Stromal cell of bone marrow (primary cell): ENCODE measurements at regions not wholly inside any gene's neighbourhood (a gene's known extent, or its start where the extent isn't known, plus 50 kb on each side); places are given as distances from the start of the nearest gene placed in this dataset.

Experiments used
- DNase-seq: peaks from one replicate; pipeline ENCODE4 v3.0.0-alpha.2; 2012; ENCODE audit warnings: low read depth

DNA sequence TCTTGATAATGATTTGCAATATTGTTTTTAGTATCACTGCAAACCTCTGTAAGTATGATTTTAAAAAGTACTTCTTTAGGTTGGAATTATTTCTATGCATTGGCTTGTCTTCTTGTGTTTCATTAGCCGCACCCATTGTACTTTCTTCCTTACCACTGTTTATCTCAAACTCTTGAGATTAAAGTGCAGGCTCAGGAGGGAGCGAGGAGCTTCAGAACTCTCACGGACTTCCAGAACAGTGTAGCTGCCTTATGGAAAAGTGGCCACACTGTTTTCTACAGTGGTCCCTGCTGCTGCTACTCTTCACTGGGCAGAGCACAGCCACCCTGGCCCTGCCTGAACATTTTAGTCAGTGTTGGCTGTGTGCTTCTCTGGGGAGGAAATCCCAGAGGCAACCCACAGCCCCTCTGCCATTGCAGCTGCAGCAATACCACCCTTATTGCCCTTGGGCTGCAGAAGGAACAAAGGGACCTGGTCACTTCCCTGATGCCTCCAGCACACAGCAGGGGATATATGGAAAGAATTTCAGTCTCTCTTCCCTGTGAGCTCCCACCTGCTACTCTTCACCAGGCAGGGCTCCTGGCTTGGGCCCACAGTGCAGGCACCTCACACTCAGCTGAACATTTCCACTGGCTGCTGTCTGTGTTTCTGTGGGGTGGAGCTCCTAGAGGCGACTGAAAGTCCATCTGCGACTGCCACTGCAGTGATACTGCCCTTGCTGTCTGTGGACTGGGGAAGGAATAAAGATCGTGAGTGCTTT, 91.7 kb upstream of the MAP3K4 start:
- no peak for DNase-seq

DNA sequence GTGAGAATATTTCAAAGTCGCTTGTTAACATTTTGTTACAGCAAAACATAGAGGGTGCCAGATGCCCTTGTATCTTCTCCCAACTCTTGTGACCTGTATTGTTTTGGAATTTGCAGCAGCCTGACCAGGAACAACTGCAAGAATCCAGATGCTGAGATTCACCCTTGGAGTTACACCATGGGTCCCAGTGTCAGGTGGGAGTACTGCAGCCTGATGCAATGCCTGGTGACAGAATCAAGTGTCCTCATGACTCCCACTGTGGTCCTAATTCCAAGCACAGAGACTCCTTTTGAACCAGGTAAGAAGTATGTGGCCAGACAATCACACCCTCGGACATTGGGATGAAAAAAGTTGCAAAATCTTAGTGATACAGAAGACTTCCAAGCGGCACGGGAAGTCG, 79.6 kb upstream of the MAP3K4 start:
- DNase-seq = no peak

DNA sequence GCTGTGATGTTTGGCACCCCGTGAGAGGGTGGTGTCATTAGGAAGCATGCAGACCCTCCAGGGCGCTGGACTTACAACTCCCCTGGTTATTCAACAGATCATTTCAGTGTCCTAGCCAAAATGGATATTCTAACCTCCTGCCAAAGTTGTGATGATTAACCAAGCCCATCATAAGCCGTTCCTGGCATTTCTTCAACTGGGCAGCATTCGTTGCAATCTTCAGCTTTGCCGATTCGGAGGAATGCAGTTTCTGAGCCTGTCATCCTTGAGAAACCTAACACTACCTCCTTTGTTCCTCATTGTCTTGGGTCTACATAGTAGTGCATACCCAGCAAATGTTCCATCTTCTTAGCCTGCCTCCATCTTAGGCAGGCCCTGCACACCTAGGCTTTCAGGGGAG, 79.2 kb upstream of the MAP3K4 start:
- DNase-seq = no peak

DNA sequence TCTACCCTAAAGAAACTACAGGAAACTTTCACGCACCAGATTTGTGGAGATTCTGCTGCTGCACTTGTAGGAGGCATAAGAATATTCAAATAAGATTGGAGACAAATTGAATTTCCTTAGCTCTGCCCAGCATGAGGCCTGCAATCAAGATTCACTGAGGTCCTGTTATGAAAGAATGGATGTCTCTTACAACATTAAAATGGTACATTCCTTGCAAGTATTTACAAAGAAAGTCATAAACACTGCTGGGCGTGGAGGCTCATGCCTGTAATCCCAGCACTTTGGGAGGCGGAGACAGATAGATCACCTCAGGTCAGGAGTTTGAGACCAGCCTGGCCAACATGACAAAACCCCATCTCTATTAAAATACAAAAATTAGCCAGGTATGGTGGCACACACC, 74.0 kb upstream of the MAP3K4 start:
- DNase-seq = no peak

DNA sequence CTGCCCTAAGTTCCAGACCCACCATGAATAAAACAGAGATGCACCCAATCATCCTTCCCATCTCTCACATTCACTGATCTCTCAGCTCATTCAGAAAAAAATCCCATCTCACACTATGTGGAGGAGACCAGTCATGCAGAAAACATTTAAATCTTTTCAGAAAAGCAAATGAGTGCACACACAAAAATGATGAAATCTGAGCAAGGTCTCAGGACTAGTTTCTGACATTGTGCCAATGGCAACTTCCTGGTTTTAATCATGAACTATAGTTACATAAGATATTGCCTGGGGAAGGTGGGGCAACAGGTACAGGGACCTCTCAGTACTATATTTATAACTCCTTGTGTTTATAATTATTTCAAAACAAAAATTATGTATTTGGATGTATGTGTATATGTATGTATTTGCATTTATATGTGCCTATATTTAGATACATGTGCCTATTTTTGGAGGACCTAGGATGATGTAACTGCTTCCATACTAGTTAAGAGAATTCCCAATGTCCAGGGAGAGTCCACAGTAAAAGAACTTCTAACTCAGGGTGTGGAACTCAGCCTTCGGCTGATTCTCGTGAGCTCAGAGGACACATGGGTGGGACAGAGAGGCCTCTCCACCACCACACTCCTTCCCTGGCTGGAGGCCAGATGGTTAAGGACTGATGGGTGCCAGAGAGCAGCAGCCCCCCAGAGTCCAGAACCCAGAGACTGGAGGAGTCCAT, 71.7 kb upstream of the MAP3K4 start:
- DNase-seq = peak; percentile 74

DNA sequence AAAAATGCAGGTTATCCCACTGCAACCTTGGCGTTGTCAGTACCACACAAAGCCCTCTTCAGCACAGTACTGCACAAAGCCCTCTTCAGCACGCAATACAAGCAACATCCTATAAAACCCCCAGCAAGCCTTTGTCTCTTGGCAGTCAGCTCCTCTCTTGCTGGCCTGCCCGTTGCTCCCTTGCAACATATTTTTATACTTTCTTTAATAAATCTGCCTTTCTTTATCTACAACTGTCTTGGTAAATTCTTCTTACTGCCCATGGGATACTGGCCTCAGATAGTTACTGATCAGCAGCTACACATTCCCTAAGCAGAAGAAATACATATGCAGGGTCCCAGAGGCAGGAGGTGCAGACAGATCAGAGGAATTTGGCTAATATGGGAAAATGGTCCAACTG, 70.5 kb upstream of the MAP3K4 start:
- DNase-seq = no peak

DNA sequence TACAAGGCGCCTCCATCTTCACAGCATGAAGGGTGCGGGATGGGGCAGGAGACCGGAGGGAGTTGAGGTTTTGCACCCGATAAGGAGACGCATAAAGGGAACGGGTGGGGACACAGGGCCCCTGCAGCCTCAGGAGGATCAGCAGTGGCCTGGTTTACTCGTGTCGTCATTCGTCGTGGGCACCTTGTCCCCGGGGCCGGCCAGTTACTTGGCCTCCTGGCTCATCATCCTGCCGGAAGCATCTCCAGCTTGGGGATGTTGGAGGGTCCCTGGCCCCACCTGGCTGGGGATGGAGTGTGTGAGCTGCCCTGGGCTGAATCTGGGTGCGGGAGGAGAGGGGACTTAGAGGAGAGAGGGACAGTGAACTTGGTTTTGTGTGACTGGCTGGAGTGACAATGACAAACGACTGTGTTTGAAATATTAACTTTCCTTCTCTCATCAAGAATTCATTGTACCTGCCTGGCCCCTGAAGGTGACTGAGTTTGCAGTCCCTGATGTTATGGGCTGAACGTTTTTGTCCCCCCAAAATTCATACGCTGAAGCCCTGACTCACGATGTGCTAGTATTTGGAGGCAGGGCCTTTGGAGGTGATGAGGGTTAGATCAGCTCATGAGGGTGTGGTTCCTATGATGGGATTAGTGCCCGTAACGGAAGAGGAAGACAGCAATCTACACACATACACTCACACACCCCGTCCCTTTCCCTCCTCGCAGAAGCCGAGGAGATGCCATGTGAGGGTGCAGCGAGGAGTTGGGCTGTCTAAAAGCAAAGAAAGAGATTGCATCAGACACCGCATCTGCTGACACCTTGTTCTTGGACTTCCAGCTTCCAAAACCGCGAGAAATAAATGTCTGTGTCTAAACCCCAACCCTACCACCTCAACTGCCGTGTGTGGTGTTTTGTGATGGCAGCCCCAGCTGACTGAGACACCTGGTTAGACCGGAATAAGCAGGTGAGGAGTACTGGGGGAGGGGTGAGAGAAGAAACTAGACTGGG, 65.0 kb upstream of the MAP3K4 start:
- no peak for DNase-seq

DNA sequence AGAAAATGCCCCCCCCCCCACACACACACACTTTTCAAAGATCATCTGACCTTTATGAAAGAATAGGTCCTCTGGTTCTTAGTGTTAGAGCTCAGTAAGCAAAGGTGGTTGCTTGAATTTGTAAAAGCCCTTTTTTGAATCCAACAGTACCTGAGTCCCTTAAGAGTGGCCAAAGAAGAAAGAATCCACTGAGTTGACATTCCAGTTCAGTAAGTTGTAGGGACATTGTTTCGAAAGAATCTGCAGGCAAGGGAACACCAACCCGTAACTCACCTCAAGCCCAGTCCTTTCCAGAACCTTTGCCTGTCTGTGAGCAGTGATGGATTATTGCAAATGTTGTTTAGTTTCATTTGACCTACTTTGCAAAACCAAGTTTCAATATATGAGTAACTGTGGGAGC, 64.2 kb upstream of the MAP3K4 start:
- DNase-seq = no peak

DNA sequence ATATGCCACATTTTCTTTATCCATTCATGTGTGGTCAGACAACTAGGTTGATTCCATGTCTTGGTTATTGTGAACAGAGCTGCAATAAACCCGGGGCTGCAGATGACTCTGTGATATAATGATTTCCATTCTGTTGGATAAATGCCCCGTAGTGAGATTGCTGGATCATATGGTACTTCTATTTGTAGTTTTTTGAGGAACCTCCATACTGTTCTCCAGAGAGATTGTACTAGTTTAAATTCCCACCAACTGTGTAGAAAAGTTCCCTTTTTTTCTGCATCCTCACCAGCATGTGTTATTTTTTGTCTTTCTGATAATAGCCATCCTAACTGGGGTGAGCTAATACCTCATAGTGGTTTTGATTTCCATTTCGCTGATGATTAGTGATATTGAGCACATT, 62.2 kb upstream of the MAP3K4 start:
- DNase-seq = no peak

DNA sequence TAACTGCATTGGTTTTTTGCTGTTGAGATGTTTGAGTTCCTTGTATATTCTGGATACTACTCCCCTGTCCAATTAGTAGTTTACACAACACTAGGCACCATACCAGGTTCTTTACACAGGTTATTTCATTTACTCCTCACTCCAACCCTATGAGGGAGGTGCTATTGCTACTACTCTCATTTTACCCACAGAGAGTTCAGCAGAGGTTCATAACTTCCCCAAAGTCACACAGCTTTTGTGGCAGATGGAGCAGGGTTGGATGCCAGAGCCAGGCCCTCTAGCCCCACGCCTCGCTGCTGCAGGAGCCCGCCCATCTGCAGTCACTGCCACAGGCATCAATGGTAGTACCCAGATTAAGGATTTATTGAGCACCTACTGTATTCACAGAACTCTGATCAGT, 61.7 kb upstream of the MAP3K4 start:
- no peak for DNase-seq

DNA sequence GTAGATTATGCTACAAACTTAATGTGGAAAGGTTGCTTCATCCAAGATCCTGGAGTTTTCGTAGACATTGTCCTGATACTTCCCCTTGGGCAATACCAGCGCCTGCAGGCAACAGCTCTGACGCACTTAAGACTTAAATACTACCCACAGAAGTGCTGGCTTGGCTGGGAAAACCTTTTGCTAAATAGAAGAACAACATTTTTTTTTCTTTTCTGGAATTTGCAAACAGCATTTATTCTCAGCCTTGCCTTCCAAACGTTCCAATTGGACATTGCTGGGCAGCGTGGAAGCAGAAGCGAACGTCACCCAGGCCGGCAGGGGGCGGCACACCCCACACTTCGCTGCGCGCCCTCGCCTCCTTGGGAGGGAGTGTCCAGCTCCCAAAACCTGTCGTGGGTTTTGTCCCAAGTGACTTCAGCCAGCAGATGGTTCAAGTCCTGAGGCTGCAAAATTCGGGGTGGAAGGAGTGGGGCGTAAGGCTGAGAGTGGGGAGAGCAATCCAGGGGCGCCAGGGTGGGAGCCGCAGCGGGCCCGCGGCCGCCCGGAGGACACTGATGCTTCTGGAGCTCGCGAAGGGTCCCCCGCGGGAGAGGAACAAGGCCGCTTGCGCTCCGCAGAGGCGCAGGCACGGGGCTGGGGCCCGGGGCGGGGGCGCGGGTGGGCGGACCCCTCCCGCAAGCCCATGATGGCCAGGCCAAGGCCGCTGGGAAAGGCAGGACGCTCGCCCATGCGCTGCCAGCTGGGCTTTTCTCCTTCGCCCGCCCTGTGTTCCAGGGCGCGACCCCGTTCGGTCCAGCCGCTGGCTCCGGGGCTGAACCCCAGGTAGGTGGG, 60.8 kb upstream of the MAP3K4 start:
- peak; percentile 57 for DNase-seq

DNA sequence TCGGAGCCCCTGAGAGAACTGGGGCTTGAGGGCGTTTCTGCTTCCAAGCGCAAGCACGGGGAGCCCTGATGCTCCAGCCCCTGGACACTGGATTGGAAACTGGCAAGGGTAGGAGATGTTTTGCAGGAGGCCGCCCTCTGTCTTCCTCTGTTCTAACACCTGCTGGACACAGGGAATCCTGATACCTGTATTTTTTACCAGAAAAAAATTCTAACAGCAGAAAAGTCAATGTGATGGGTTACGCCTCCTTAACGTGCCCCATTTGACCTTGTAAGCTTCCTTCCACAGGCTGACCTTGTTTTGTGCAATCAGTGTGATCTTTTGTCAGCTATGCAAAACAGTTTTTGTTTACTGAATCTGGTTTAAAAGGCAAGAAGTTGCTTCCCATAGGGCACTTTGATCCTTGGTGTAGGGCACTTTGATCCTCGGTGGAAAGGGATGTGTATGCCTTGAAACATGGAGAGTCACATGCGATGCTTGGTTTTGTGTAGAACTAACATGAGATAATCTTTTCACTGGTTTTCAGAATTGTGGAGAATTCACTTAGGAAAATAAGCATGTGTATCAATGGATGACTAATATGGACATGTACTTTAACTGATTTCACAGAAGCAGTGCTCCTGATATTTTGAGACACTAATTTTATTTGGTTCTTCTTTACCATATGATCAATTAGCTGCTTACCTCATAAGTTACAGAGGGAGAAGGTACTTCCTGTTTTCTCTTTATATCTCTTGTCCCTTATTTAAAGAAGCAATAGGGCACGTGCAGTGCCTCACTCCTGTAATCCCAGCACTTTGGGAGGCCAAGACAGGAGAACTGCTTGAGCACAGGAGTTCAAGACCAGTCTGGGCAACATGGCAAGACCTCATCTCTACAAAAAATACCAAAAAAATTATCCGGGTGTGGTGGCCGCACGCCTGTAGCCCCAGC, 59.9 kb upstream of the MAP3K4 start:
- DNase-seq = no peak

DNA sequence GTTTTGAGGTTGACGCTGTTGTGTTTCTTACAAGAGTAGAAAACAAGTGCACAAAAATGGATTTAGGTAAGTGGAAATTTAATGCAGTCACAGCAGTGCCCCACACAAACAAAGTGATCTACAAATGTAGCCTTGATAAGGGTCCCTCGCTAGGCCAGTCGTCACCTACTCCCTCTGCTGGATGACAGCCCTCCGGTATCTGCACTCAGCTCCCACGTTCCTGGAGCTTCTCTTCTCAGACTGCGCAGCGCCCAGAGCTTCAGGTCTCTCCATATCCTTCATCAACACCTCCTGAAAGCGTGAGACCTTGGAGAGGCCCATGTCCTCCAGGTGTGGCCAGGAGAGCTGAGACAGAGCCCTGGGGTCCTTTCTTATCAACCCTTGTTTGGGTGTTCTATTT, 58.3 kb upstream of the MAP3K4 start:
- no peak for DNase-seq

DNA sequence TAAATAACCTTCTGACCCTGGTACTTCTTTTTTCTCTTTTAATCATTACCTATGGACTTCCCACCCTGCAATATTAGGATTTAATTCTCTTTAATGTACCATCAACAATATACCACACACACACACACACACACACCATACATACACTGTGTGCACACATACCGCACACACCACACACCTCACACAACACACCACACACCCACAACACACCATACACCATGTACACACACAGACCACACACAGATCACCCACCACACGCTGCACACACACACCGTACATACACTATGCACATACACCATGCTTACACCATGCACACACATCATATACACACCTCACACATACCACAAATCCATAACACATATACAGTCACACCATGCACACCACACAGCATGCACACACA, 57.4 kb upstream of the MAP3K4 start:
- DNase-seq = no peak

DNA sequence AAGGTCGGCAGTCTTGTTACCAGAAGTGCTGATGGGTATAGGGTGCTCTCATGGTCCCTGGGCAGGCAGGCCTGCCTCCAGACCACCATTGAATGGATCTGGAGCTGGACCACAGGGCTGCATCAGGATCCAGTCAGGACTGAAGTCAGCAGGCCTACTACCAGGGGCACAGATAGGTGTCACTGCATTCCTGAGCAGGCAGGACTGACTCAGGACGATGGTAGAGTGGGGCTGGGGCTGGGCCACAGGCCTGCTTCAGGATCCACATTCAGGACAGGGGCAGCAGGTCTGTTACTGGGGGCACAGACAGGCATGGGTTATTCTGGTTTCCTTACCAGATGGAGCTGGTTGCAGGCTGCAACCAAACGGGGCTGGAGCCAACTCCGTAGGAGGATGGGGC, 51.4 kb upstream of the MAP3K4 start:
- DNase-seq = no peak
